ENCODE measurements at regions not wholly inside any gene's neighbourhood (a gene's known extent, or its start where the extent isn't known, plus 50 kb on each side); places are given as distances from the start of the nearest gene placed in this dataset.
A peak's percentile ranks its signal among the peaks of the same experiment; 100 is the strongest.

DNA sequence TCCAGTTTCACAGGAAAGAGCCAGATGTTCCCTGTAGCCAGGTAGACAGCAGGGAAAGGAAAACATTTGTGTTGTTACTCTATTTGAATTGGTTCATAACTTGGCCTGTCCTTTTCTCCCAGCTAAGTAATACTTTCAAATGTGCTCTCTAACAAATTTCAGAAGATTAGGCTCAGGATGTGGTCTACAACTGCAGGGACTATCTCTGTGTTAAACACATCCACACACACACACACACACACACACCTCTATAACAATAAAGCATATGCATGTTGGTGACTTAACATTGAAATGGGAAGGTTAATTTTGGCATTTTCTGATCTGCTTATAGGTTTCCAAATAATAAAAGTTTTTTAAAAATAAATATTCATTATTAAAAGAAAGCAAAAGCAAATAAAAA, 316.0 kb upstream of the ARGLU1 start:
- Histone ChIP-seq H3K4me3 (no peak overlapping the region), H3K27ac (no peak overlapping the region), H4K20me1 (no peaks in the 10 kb centered on the region), H3K36me3 (no peaks in the 10 kb centered on the region), H3K9ac (no peak overlapping the region), H3K4me2 (no peak overlapping the region), H3K9me3 (peaks cover 10% of the 10 kb centered on the region), H3K4me1 (no peaks in the 10 kb centered on the region), H3K27me3 (no peaks in the 10 kb centered on the region)
- no peak for TF ChIP-seq Cebpa-rat (IDR thresholded peaks at IDR 0.05)

- no peak overlapping the region for H3K9ac ChIP-seq
- H3K27me3 ChIP-seq, result no peaks in the 10 kb centered on the region
- H3K4me2 ChIP-seq, result no peak overlapping the region
- no peaks in the 10 kb centered on the region for H3K4me1 ChIP-seq
- no peak for TF ChIP-seq Cebpa-rat (IDR thresholded peaks at IDR 0.05)
- H3K9me3 ChIP-seq, result peaks cover 8% of the 10 kb centered on the region
- H3K36me3 ChIP-seq, result no peaks in the 10 kb centered on the region
- H3K4me3 ChIP-seq, result no peak overlapping the region
- no peak overlapping the region for H3K27ac ChIP-seq
- no peaks in the 10 kb centered on the region for H4K20me1 ChIP-seq
Measured at GRCh38 chr13:106882246-106882645, 314.3 kb upstream of the ARGLU1 start.

DNA sequence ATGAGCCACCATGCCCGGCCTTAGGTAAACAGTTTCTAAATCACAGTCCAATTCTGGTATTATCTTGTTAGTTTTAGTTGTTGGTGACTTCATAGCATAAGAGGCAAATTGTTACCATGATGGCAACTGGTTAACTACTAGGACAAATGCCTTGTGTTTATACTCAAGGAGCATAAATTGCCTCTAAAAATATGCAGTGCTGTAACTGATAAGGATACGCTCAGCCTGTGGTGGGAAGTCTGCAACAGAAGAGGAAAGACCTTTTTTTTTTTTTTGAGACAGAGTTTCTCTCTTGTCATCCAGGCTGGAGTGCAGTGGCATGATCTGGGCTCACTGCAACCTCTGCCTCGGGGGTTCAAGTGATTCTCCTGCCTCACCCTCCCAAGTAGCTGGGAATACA, 311.9 kb upstream of the ARGLU1 start:
- H3K4me3 ChIP-seq, result no peak overlapping the region
- H3K4me1 ChIP-seq, result no peaks in the 10 kb centered on the region
- H3K4me2 ChIP-seq, result no peak overlapping the region
- no peaks in the 10 kb centered on the region for H3K36me3 ChIP-seq
- no peak overlapping the region for H3K27ac ChIP-seq
- no peak for TF ChIP-seq Cebpa-rat (IDR thresholded peaks at IDR 0.05)
- no peaks in the 10 kb centered on the region for H3K27me3 ChIP-seq
- H3K9ac ChIP-seq, result no peak overlapping the region
- peaks cover 8% of the 10 kb centered on the region for H3K9me3 ChIP-seq
- H4K20me1 ChIP-seq, result no peaks in the 10 kb centered on the region

- no peak for TF ChIP-seq Cebpa-rat (IDR thresholded peaks at IDR 0.05)
- H3K4me3 ChIP-seq, result no peak overlapping the region
- no peak overlapping the region for H3K27ac ChIP-seq
- H4K20me1 ChIP-seq, result no peaks in the 10 kb centered on the region
- no peak overlapping the region for H3K9ac ChIP-seq
- H3K9me3 ChIP-seq, result peaks cover 8% of the 10 kb centered on the region
- no peaks in the 10 kb centered on the region for H3K27me3 ChIP-seq
- no peaks in the 10 kb centered on the region for H3K36me3 ChIP-seq
- no peaks in the 10 kb centered on the region for H3K4me1 ChIP-seq
- no peak overlapping the region for H3K4me2 ChIP-seq
Measured at GRCh38 chr13:106874323-106874722, 306.4 kb upstream of the ARGLU1 start.

DNA sequence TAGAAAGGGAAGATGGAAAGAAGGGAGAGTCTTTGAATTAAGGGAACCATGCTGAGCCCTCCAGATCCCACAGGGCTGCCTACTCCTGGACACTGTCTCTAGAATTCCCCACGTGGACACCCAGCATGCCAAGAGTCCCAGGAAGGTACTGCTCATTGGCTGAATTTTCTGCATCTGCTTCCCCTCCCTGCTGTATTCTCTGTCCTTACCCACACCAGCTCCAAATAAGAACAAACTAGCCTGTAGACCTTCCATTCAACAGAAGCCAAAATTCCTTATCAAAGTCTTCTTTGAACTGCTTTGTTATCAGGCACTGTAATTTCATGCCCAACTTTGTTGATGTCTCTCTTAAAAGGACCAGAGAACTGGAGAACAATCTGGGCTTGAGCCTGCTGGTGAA, 305.9 kb upstream of the ARGLU1 start:
- H3K27me3 ChIP-seq, result no peaks in the 10 kb centered on the region

DNA sequence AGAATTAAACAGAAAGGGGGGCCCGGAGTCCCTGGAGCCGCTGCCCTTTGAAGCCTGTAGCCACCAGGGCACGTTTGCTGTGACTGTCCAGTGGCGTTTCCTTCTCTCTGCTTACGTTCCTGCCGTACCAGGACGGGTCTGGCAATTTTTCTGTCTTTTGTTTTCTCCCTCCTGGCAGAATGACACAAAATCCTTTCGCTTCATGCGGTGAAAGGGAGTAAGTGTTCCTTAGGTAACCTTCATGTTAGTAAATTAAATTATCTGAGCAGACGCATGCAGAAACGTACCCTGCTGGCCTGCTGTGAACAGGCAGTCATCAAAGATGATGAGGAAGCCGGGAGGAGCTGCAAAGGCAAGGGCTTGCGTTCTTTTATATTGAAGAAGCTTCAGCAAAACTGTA, 299.3 kb upstream of the ARGLU1 start:
- H3K4me1 ChIP-seq, result peaks cover 7% of the 10 kb centered on the region; the same call in 1 of the 2 replicates
- H3K9me3 ChIP-seq, result peaks cover 11% of the 10 kb centered on the region
- H3K36me3 ChIP-seq, result no peaks in the 10 kb centered on the region
- peak overlapping the region; percentile 54 for H3K4me3 ChIP-seq
- H3K4me2 ChIP-seq, result peak overlapping the region; percentile 78
- no peak for TF ChIP-seq Cebpa-rat (IDR thresholded peaks at IDR 0.05)
- H4K20me1 ChIP-seq, result no peaks in the 10 kb centered on the region
- peak overlapping the region; percentile 63; the same call in 1 of the 2 replicates for H3K9ac ChIP-seq
- peak overlapping the region; percentile 60 for H3K27ac ChIP-seq
- H3K27me3 ChIP-seq, result no peaks in the 10 kb centered on the region

More for the DNA sequence above, 305.9 kb upstream of the ARGLU1 start:
- Histone ChIP-seq H3K27ac (no peak overlapping the region), H3K9me3 (peaks cover 6% of the 10 kb centered on the region), H3K4me1 (no peaks in the 10 kb centered on the region), H3K36me3 (no peaks in the 10 kb centered on the region), H4K20me1 (no peaks in the 10 kb centered on the region), H3K4me3 (no peak overlapping the region), H3K9ac (no peak overlapping the region), H3K4me2 (no peak overlapping the region)
- no peak for TF ChIP-seq Cebpa-rat (IDR thresholded peaks at IDR 0.05)

DNA sequence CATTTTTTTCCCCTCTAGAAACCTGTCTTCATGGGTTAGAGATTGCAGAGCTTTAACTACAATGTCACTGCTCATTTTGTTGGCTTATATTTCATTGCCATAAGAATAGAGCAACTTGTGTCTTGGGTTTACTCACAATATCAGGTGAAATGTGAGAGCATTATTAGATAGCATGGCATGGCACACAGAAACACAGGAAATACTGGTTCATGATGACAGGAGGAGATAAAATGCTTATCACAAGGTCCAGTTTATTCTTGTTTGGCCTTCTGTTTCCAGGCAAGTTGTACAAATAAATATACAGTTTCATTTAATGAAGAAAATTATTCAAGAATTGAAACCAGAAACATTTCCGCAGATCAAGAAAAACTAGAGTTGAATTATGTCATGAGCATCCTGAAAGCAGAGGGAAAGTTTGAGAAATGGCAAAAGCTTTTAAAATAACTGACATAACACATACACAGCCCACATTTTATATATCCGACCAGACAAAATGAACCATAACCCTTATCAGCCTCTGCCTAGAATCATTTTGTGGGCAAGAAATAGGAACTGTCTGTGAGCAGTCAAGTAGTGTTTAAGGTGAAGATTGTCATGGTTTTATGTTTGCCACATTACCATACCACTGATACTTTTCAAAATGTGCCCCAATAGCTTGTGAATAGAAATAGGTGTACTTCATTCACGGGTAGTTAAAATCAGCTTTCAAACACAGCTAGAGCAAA, 297.9 kb upstream of the ARGLU1 start:
- H3K4me3 ChIP-seq, result no peak overlapping the region
- no peak overlapping the region for H3K9ac ChIP-seq
- H3K4me2 ChIP-seq, result no peak overlapping the region

DNA sequence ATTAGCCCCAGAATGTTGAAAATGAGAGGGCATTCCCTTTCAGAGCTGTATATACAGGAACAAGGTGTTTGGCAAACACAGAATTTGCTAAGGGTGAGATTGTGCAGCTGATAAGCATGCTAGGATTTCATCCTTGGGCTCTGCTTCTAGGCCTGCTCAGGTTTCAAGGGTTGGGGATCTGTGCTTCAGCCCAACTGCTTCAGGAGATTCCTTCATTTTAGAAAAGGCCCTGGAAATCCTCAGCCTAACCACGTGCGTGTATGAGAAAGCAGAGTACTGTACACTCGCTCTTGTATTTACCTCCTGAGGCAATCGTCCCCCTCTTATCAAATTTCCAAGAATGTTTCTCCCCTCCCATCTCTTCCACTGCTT, 291.6 kb upstream of the ARGLU1 start:
- no peaks in the 10 kb centered on the region for H3K27me3 ChIP-seq
- no peaks in the 10 kb centered on the region for H3K4me1 ChIP-seq
- H3K36me3 ChIP-seq, result no peaks in the 10 kb centered on the region
- no peak overlapping the region for H3K4me3 ChIP-seq
- no peak overlapping the region for H3K4me2 ChIP-seq
- peaks cover 11% of the 10 kb centered on the region for H3K9me3 ChIP-seq
- H3K27ac ChIP-seq, result no peak overlapping the region
- no peaks in the 10 kb centered on the region for H4K20me1 ChIP-seq
- TF ChIP-seq Cebpa-rat (IDR thresholded peaks at IDR 0.05), result no peak
- H3K9ac ChIP-seq, result no peak overlapping the region

More for the DNA sequence above, 297.9 kb upstream of the ARGLU1 start:
- no peaks in the 10 kb centered on the region for H4K20me1 ChIP-seq
- H3K4me1 ChIP-seq, result peaks cover 7% of the 10 kb centered on the region; the same call in 1 of the 2 replicates
- no peaks in the 10 kb centered on the region for H3K27me3 ChIP-seq
- no peak overlapping the region for H3K27ac ChIP-seq
- no peak for TF ChIP-seq Cebpa-rat (IDR thresholded peaks at IDR 0.05)
- peaks cover 11% of the 10 kb centered on the region for H3K9me3 ChIP-seq
- H3K36me3 ChIP-seq, result no peaks in the 10 kb centered on the region

- H3K4me1 ChIP-seq, result no peaks in the 10 kb centered on the region
- no peak overlapping the region for H3K9ac ChIP-seq
- no peaks in the 10 kb centered on the region for H4K20me1 ChIP-seq
- H3K4me2 ChIP-seq, result no peak overlapping the region
- no peaks in the 10 kb centered on the region for H3K27me3 ChIP-seq
- H3K4me3 ChIP-seq, result no peak overlapping the region
- TF ChIP-seq Cebpa-rat (IDR thresholded peaks at IDR 0.05), result no peak
- H3K36me3 ChIP-seq, result no peaks in the 10 kb centered on the region
- H3K9me3 ChIP-seq, result peaks cover 6% of the 10 kb centered on the region
- H3K27ac ChIP-seq, result no peak overlapping the region
Measured at GRCh38 chr13:106858903-106859532, 291.1 kb upstream of the ARGLU1 start.

- H3K27ac ChIP-seq, result no peak overlapping the region
- H4K20me1 ChIP-seq, result no peaks in the 10 kb centered on the region
- H3K4me3 ChIP-seq, result no peak overlapping the region
- no peak overlapping the region for H3K9ac ChIP-seq
- H3K36me3 ChIP-seq, result no peaks in the 10 kb centered on the region
- no peak for TF ChIP-seq Cebpa-rat (IDR thresholded peaks at IDR 0.05)
- H3K4me2 ChIP-seq, result no peak overlapping the region
- no peaks in the 10 kb centered on the region for H3K27me3 ChIP-seq
- H3K9me3 ChIP-seq, result no peaks in the 10 kb centered on the region
- no peaks in the 10 kb centered on the region for H3K4me1 ChIP-seq
Measured at GRCh38 chr13:106852436-106852835, 284.5 kb upstream of the ARGLU1 start.
